Activated T-helper 9 cell treated with anti-CD3 and anti-CD28 coated beads, Interleukin-2, amount 50 U/mL, for 16 hours (primary cell): ENCODE measurements at regions not wholly inside any gene's neighbourhood (a gene's known extent, or its start where the extent isn't known, plus 50 kb on each side); places are given as distances from the start of the nearest gene placed in this dataset.

ENCODE experiments used
- DNase-seq: peaks from one replicate; pipeline ENCODE4 v3.0.0-alpha.2; 2020; ENCODE audit warnings: low read depth

DNA sequence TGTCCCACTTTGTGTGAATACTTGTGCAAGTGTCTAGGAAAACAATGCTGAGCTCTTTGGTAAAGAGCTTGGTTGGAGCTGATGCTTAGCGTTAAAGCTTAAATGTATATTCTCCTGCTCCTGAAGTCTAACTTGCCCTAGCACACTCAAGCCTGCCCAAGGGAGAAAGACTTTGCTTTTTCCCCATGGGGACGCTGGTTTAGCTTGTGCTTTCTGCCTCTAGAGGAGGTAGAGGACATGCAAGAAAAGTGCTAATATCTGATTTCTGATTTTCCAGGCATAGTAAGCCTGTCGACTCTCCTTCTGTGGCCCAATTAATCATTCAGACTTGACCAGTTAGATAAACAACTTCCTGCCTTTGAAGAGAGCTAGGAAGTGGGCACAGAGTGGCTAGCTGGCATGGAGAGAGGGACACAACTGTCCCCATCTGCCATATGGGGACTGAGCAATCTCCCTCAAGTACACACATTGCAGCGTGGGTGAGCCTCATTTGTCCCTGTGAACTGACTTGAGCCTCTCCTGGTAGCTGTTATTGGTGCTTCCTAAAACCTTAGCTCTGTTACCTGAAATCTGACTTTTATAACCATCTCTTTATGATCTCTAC, 348.4 kb downstream of the BRINP1 start:
- DNase-seq = no peak

DNA sequence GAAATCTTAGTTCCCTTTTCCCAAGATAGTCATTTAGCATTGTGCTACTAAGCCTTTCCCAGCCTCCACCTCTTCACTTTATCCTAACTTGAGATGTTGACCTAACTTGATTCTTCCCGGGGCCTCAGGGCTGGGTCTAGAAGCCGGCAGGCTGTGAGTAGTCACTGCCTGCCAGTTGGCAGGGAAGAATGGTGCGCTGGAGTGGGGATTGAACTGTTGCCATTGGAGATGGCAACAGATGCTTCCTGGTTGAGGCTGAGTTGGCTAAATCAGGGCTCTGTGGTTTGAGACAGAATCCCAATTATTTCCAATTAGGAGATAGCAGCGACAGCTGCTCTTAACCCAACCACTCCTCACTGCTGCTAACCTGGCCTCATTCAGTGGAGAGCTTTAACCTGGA, 343.1 kb downstream of the BRINP1 start:
- no peak for DNase-seq

DNA sequence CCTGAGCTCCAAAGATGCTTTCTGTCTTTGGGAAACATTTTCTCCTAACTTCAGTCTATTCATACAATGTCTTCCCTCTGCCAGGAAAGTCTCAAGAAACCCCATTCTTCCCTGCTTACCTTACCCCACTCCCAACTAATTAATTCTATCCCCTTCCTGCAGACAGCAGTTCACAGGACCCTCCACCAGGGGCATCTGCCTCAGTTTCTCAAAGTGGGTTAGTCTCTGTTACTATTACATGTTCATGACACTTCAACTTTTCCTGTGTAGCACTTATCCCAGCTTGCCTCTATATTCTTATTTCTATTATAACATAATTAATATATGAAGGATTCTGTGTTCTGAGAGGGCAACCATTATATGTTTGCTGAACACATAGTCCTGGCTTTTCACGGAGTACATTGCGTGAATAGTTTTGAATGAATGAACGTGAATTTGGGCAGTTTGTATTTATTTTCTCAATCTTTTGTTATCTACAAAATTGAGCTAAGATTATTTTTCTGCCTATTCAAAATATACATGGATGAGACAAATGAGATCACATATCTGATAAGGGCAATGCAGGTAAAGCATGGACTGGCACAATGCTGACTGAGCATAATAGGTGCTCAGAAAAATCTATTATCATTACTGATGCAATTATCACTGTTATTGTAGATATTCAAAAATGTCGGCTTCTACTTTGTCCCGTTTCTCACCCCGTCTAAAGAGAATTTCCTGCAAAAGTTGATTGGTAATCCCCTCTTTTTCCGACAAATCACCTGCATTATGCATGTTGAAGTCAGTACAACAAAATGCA, 341.1 kb downstream of the BRINP1 start:
- no peak for DNase-seq

DNA sequence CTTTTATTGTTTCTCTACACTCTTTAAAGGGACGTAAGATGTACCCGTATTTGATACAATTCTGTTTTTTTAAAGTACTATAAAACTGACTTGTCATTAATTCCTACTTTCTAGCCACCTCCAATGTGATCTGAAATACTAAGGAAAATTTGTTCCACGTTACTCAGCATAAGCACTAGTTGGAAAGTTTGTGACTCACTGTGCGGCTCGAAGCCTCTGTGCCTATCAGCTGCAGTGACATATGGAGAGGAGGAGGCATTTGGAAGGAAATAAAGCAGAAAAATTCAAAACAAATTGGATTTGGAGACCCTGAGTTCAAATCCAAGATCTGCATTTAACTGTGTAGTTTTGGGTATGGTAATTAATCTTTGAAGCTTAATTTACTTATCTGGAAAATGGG, 339.3 kb downstream of the BRINP1 start:
- no peak for DNase-seq

DNA sequence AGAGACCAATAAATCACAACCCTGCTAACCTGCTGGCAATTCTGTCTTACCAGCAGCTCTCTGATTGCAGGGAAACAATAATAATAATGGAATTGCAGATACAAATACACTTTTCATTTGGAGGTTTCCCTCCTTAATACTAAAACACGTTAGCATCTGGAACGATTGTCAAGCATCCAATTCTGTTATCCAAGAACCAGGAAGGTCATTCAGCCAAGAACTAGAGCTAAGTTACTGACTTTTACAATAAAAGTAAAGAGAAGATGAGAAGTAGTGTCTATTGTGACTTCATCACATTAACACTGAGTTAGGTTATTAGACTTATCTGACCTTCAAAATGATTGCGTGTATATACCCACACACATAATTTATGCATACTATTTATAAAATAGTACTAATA, 335.6 kb downstream of the BRINP1 start:
- no peak for DNase-seq

DNA sequence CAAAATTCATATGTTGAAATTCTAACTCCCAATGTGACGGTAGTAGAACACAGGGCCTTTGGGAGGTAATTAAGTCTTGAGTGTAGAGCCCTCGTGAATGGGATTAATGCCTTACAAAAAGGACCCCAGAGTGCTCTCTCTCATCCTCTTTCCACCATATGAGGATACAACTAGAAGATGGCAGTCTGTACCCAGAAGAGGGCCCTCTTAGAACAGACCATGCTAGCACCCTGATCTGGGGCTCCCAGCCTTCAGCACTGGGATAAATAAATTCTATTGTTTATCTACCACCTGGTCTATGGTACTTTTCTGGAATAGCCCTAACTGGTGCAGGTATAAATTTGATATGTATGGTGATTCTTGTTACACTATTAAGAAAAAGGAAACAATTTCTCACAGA, 332.3 kb downstream of the BRINP1 start:
- DNase-seq = no peak

DNA sequence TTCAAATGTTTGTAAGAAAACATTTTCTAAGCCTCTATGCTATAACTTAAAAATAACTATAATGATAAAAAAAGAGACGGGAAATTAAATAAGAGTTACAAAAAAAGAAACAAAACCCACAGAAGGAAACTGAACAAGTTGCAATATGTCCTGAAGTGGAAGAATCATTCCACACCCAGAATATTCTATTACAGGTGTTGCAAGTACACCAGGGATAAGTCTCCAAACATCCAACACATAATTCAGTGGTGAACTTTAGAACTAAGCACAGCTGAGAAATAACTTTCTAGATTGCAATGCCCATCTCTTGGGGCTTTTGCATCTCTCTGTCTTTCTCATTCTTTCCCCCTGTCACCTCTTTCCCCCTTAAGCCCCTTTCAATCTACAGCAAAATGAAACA, 325.2 kb downstream of the BRINP1 start:
- no peak for DNase-seq

DNA sequence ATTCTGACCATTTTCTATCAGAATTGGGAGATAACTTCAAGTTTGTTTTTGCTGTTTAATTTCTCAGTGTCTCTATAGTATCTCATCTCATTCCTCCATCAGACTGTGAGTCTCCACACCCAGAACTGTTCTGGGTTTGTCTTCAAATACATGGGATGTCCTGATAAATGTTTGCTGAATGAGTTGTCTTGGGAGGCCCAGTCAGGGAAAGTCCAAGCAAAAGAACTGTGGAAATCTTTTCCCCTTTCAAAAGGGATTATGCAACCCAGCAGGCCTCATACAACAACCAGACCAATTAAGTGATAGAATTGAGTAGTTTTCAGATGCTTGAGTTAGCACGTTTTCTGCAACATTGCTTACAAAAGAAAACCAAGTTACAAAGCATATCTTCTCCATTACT, 324.4 kb downstream of the BRINP1 start:
- no peak for DNase-seq

DNA sequence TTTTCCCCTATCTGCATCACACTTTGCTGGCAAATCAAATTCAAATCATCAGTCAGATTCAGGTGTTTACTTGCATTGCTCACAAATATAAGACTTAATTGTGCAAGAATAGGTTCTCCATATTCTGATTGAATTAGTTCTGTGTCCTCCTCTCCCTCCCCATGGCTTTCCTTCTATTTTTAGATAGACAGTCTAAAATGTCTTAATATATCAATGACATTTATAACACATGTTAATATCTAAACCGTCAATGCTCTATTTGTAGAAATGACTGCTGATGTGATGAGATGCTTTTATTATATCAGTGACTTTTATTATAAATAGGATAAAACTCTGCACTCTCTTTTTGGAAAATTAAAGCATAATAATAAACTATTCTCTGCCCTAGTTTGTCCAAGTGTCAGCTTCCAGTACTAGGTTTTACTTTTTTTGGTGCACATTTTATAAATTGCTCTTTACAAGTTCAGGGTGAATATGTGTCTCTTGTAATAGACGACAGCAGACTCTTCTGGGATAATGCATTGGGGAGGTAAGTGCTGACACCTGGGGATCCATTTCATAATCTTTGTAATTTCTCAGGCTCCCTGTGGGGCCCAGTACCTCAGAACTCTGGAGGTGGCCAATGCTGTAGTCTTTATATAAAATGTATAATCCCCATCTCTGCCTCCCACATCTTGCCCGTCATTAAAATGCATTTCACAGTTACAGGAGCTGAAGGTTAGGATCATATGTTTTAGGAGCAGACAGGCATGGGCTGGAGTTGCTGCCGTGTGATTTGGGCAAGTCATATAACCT, 321.5 kb downstream of the BRINP1 start:
- no peak for DNase-seq

DNA sequence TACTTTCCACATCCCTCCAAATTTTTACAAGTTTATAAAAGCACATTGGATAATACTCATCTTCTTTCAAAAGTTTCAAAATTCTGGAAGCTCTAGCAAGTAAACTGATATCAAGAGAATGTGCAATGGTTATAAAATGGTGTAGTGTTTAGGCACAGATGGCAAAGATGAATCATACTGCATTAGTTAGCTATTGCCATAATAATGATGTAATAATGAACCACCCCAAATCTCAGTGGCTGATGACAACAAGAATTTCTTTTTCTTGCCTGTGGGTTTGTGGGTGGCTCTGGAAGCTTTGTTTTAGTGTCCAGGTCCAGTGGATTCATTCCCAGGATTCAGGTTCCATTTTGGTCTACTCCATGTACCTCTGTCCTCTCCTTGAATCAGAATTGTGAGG, 319.0 kb downstream of the BRINP1 start:
- no peak for DNase-seq

DNA sequence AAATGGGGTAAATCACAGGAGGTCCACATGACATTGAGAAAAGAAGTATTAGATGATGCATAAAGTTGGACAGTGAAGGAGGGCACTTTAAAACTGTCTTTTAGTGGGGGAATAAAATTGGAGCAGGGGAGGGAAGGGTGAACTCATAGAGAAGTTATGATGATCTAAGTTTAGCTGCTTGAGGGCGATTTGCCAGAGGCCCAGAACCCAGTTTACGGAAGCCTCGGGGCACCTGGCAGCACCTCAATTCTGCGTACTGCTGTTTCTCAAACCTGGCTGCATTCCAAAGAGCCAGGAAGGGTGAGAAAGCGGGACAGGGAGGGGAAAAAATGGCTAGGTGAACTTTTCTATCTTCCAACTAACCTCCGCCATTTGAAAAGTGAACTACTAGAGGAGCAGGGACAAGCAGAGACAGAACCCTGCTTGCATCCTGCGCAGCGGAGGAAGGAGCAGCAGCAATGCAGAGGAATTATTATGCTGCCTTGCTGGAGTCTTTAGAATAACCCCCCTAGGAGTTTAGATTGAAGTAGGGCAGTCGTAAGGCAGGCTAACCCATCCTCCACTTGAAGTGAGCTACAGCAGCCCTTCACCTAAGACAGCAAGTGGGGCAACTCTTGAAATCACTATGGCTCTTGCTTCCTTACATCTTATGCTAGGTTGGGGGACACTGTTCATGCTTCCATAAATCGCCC, 316.8 kb downstream of the BRINP1 start:
- no peak for DNase-seq

DNA sequence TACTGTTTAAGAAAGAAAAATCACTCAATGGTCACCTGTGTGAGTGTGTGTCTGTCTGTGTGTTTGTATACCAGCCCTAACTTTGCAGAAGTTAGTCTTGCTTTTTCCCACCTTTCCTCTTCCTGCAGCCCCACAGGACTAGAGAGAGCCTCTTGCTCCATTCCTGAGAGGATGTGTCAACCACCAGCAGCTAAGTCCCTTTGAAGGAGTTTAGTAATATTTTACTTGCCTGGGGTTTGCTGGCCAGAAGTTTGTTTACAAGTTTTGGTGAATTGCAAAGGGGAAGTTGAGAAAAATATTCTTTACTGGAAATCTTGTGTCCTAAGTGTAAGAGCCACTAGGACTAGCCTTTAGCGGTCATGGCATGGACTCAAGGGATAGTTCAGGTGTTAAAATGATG, 316.2 kb downstream of the BRINP1 start:
- no peak for DNase-seq

DNA sequence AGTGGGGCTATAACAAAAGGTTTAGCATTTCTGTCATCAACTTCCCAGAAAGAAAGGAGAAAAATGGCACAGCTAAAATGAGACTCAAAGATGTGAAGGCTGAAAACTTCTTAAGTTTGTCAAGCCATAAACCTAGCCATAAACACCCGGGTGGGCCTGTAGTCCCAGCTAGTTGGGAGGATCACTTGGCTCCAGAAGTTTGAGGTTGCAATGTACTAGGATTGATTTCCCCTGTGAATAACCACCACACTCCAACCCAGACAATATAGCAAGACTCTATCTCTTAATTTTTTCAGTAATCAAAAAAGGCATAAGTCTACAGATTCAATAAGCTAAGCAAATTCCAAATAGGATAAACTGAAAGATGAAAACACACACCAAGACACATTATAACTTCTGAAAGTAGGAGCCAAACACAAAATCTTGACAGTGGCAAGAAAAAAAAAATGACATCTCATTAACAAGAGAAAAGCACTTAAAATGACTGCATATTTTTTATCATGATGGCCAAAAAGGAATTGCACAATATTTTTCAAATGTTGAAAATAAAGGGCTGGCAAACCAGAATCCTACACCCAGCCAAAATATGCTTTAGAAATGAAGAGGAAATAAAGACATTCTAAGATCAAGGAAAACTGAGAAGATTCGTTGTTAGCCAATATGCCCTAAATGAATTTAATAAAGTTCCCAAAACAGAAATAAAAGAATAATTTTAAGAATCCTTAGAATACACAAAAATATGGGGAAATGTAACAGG, 308.4 kb downstream of the BRINP1 start:
- no peak for DNase-seq

DNA sequence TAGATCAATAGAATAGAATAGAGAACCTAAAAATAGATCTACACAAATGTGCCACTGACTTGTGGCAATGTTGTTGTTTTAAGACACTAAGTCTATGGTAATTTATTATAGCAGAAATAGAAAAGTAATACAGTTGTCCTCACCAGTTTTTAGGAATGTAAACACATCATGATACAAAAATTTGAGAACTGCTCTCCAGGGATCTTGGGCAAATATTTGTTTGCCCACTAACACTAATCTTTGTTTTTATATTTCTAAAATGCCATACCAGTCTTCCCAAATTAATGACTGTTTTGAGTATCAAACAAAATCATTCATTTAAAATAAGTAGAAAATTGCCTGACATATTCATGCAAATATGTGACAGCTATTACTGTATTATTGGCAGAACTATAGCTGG, 297.6 kb downstream of the BRINP1 start:
- no peak for DNase-seq

DNA sequence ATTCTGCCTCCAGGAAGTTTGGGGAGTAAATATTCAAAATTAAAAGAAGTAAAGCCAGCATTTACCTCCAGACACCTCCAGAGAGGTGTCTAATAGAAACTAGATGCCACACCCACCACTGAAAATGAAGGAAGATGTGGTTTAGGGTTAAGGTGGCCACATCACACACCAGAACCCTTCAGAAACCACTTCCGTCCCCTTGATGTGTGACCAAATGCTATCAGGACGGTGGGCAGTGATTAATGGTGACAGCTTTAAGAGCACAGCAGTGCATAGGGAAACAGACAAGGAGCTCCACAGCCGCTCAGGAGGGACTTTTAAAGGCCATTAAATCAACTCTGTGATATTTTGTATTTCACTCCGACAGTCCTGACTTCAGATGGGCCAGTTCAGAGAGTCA, 295.2 kb downstream of the BRINP1 start:
- DNase-seq = no peak

DNA sequence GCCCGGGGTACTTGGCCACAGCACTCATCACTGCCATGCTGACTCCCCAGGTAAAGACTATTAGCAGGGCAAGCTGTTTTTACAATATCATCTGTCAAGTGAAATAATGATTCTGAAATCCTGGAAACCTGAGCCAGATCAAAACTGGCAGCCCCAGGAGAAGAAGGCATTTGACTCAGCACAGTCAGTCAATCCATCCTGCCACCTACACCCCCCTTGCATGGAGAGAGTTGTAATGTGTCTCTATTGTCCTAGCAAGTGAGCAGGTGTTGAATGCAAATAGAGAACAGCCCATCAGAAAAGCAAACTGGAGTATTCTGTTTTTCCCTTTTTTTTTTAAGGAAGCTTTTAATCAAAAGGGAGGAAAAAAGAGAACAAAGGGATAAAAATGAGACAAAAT, 291.2 kb downstream of the BRINP1 start:
- DNase-seq = no peak

DNA sequence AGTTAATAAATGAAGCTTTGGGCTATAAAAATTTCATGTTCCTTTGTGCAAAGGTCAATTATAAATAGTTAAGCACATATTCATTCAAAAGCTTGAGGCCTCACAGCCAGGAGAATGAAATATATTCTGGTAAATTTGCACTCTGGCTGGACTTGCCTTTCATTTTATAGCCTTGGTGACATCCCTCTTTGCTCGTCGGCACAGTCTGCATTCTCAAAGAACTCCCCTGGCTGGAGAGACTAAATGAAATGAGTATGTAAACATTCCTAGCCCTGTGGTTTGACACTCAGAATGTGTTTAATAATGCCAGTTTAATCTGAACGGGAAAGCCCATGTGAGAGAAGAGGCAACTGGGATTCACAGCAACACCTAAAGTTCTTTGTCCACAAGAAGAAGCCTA, 285.6 kb downstream of the BRINP1 start:
- DNase-seq = no peak

DNA sequence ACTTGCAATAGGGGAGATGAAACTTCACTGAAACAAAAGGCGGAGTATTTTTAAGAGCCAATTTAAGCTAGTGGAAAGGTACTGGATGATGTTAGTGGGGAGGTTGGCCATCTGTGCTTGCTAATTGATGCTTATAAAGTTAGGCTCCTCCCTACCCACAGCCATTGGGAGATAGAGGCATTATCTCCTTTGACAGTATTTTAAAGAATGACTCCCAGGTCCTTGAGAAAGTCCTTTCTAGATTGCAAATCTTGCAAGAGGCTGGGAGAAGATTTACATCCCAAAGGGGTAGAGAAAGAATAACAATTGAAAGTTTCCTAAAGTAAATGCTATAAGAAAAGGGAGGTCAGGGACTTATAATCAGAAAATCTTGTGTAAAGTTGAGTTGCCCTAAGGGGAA, 282.6 kb downstream of the BRINP1 start:
- DNase-seq = no peak

DNA sequence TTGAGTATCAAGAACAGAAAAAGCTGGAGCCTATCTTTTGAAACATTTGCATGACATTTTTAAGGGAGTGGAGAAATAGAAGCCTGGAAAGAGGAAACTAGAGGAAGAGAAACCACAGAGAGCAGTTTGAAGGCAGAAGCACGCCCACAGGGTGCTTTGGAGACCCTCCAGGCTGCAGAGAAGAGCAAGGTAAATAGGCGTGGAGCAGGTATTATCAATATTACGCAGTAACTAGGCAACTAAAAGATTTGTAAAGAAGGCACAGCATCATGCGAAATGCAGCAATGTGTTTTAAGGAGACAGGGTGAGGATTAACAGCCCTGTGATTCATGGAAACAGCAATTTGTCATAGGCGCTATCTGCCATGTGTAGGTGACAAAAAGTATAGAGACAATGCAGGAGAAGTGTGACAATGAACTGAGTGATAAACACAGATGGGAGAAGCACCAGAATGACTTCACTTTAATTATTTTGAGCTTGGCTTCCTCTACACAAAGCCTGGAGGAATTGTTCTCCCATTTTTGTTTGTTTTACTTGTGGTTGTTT, 281.2 kb downstream of the BRINP1 start:
- DNase-seq = no peak

DNA sequence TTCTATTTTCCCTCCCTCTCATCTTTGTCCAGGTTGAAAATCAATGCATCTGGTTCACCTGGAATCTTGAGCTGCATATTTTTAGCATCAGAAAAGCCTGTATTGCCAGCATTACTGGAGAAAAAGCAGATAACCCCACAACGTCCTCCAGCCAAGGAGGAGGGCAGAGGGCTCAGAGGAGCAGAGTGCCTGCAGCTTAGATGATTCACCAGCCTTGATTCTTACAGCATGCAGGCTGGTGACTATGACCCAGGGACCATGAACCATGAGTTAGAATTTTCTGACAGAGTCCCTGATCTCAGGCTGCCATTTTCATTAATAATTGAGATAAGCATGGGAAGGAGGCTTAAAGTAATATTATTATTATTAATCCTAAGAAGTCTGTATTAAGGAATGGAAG, 278.2 kb downstream of the BRINP1 start:
- no peak for DNase-seq

DNA sequence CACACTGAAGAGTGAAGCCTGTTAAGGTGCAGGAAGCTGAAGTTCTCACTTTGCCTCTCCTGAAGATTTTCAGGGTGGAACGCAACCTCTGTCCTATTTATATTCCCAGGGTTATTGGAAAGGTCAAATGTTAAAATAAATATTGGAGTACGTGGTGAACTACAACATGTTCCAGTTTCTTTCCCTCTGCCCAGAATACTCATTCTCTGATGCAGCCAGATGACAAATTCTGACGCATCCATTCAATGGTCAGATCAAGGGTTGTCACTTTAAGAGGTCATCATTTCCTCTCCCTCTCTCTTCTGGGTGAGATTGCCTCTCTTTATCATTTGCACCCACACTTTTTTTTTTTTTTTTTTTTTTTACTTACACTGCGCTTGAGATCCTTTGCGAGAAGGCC, 277.1 kb downstream of the BRINP1 start:
- no peak for DNase-seq

DNA sequence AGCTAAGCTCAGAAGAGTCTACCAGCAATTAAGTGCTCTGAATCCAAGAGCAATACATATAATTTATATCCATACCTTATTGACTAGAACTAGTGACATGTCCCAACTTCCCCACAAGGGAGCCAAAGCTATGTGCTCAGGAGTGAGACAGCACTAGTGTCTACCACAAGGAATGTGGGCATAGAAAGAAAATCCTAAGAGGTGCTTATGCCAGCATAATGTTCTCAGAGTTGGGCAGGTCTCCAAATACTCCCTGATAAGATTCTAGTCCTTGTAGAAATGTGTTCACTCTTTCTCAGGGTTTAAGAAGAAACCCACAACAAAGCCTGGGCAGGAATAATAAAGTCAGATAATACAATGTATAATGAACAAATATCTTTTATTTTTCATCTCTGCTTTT, 275.1 kb downstream of the BRINP1 start:
- no peak for DNase-seq
